Limb (tissue), 2 donors: ENCODE measurements at regions not wholly inside any gene's neighbourhood (a gene's known extent, or its start where the extent isn't known, plus 50 kb on each side); places are given as distances from the start of the nearest gene placed in this dataset.
"Not testable (repeated sequence)": the region's sequence is repeated elsewhere in the genome, so short reads cannot be mapped to it uniquely, and the experiment has no call there.

Experiments used
- DNase-seq, 2 donors: peaks; one replicate each; pipeline ENCODE4 v3.0.0-alpha.2; 2016; ENCODE audit errors: extremely low spot score in 2 of 2

DNA sequence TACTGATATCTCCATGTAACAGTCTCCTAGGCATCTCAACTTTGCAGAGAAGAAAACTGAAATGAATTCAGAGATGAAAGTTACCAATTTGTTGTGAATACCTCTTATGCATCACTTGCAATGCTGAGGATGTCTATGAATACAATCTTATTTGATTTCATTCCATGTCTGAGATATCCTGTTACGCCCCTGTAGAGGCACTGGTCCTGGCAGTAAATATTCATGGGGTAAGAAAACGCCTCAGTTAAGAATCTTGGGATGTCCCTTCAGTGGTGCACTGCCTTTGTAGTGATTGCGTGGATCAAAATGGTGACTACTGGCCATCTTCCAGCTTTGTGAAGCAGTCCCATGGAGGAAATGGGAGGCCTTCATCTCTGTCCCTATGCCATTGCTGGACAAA is 229.1 kb upstream of the C9orf72 start:
- DNase-seq, result no peak

DNA sequence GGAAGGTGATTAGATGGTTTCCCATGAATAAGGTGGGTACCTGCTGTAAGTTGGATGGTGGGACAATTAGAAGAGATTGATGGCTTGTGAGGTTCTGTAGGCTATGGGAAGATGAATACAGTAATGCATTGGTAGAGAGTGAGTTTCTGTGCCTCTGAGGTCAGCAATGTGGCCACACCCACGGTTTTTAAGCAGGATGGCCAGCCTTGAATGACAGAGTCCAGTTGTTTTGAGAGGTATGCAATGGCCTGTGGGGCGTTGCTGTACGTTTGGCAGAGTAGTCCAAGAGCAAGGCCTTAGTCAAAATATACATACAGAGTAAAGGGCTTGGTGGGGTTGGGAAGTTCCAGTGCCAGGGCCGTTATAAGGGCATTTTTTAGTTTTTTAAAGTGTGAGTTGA is 235.6 kb upstream of the C9orf72 start:
- DNase-seq, result no peak

DNA sequence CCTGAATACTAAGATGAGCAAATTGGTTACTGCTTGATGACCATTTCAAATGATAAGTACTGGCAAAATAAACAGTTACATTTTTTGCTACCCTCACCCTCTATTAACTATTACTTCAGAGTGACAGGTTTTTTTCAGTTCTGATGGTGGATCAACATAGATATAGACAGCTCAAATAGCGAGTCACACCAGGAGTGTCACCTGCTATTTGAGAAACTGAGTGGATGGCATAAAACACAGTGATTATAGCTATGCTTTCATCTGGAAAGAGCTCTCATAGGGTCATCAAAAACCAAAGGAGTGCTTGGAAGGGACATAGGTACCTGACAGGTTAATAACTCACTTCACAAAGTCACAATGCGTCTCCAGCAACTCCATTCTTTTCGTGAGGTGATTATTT is 244.5 kb upstream of the C9orf72 start:
- DNase-seq, result no peak

DNA sequence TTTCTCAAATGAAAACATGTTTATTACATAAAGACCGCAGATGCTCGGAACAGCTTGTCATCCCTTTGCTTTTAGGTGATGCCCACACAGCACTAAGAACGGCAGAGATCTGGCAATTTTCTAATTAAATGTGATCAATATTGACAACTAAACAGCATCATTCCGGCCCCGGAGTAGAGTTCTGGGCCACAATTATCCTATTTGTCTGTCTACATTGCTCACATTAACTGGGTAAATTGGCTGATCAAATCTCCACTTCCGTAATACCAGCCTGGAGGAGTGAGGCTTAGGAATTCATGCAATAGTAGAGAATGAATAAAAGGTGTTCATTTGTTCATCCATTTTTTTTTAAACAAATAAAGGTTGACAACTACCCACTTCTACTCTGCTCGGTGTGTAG is 245.1 kb upstream of the C9orf72 start:
- no peak for DNase-seq

DNA sequence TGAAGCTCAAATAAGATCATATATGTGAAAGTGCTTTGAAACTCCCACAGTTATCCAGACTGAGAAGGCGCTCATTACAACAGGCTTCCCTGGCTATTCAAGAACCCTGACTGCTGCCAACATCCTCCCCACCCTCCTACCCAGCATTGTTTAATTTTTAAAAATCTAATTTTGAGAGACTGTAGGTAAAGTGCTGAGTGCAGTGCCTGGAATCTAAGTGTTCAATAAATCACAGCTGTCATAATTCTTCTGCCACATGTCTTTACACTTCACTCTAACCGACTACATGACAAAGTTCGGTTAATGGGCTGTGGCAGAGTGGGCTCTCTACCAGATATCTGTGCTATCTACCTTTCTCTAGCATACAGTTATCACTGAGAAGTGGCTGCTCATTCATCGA is 255.6 kb upstream of the C9orf72 start:
- DNase-seq, result no peak

DNA sequence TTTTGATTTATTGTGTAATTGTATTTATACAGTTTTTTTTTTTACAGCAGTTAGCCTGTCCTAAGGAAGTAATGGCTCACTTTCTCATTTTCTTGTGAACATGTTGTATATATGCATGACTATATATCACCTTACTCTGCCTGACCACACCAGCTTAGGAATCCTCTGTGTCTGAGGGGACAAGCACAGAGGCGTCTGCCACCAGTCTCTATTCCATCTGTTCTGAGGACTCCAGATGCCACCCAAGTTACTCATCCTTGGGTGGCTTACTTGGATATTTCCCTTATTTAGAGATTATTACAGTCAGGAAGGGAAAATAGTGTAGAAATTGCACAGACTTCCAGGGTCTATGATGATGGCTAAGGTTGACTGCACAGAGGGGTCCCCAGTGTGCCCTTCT is 256.3 kb upstream of the C9orf72 start:
- DNase-seq, result no peak

DNA sequence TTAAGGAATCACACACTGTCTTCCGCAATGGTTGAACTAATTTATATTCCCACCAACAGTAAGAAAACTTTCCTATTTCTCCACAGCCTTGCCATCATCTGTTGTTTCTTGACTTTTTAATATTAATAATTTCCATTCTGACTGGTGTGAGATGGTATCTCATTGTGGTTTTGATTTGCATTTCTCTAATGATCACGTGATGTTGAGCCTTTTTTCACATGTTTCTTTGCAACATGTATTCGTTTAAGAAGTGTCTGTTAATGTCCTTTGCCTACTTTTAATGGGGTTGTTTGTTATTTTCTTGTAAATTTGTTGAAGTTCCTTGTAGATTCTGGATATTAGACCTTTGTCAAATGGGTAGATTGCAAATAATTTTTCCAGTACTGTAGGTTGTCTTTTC is 258.8 kb upstream of the C9orf72 start:
- not testable (repeated sequence) for DNase-seq

DNA sequence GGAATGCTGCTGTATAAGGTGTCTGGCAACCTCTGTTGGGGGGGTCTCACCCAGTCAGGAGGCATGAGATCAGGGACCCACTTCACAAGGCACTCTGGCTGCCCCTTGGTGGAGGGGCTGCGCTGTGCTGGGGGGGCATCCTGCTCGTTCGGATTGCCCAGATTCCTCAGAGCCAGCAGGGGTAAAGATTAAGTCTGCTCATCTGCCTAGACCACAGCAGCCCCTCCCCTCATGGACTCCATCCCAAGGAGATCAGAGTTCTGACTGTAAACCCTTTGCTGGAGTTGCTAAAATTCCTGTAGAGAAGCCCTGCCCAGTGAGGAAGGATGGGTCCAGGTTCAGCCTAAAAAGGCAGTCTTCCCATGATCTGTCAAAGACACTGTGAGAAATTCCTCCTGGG is 262.0 kb upstream of the C9orf72 start:
- DNase-seq, result no peak

DNA sequence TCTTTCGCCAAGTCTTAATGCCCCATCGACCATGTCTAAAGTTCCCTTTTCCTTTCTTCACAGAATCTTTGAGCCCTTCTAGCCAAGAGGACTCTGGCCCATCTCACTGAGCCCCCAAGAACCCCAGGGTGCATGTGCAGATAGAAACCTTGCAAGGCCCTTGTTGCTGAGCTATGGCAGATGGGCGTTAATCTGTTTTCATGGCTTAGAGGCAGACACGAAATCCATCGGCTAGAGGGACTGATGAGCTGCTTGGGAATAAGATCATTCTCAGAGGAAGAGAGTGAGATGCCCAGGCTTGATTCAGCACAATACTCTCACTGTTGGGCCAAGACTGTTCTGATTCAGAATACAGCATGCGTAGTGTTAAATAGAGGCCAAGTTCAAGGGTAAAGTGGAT is 262.5 kb upstream of the C9orf72 start:
- DNase-seq, result no peak

DNA sequence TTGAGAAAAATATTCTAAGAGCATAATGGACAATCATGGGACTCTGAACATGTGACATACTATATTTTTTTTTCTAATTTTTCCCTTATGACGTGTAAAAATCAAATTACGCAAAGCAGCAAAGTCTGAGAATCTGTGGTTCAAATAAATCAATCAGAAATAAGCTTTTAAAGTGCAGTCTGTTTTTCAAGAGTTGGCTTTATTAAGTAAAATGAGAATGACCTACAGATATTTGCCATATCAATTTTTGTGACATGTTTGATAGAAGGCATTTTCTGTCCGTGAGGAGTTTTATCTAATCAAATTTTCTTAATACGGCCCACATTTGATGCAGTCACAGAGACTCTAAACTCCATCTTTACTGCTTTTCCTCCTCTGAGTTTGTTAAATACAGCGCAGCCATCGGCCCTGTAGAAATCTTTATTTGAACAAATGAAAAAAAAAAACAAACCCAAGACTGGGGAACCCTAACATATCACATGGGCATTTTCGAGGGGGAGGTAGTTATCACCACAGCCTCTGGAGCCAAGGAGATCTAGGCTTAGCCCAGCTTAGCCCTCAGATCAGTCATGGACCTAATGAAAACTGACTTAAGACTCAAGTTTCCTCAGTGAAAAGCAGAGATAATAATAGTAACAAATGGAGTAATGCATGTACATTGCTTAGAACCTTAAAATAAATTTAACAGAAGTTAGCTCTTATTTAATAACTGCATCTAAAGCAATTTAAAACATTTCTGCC is 263.6 kb upstream of the C9orf72 start:
- no peak for DNase-seq

DNA sequence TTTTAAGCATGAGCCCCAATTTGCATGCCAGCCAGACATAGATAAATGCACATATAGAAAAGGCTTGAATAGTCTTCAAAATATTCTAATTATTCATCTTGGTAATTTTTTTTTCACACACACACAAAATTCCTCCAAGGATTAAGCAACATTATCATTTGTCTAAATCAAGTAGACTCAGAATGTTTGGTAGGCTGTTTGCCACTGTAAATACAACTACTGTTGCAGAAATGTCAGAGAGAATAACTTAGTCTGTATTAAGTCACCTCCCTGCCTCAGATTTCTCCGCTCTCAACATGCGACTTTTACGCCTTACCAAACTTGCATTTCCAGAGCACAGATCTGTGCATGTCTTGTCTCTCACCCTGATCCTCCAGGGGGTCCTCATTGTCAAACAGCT is 265.6 kb upstream of the C9orf72 start:
- no peak for DNase-seq

DNA sequence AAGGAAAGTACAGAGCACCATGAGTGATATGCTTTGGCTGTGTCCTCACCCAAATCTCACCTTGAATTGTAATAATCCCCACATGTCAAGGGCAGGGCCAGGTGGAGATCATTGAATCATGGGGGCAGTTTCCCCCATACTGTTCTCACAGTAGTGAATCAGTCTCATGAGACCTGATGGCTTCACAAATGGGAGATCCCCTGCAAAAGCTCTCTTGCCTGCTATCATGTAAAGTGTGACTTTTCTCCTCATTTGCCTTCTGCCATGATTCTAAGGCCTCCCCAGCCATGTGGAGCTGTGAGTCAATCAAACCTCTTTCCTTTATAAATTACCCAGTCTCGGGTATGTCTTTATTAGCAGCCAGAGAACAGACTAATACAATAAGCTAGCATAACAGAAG is 266.5 kb upstream of the C9orf72 start:
- not testable (repeated sequence) for DNase-seq

DNA sequence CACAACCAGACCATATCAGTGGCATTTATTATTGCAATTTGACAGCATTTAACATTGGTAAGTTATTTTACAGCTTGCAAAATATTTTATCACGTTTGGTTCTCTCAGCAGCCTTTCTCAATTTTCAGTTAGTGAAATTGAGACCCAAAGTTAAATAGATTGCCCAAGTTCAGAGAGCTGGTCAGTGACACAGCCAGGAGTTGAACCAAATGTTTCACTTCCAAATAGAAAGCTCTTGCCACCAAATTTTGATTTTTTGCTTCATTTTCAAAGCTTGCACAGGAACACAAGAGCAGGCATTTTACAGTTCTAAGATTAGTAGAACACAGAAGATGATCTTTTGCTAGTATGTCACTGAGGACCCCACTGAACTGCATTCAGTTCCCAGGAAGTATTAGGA is 271.5 kb upstream of the C9orf72 start:
- no peak for DNase-seq

DNA sequence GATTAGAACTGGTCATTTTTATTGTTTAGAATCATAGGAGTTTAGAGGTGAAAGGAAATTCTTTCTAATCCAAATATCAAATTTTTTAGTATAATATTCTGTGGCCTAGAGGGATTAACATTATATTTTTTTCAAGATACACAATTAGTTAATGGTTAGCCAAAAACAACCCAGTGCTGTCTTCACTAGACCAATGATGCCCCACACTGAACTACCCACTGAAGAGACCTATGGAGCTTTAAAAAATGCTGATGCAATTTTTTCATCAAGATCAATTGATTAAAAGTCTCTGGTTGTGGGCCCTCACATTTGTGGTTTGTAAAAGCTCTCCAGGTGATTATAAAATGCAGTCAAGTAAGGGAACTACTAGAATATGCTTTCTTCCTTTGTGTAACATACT is 274.1 kb upstream of the C9orf72 start:
- no peak for DNase-seq

DNA sequence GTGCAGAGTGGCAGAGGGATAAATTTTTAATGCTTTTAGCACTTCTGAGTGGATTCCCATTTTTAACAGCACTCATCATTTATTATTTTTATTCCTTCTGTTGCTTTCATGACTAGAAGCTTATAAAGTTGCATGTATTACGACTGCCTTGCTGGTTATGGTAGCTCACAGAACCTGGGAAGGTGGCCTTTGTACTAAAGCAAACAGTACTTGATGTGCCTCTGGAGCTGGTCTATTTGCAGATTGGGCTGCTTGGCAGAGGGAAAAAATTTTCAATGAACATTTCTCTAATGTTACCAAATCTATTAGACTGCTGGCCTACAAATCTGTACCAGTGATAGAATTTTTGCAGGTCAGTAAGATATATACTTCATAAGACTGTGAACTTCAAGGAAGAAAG is 274.5 kb upstream of the C9orf72 start:
- DNase-seq, result no peak

DNA sequence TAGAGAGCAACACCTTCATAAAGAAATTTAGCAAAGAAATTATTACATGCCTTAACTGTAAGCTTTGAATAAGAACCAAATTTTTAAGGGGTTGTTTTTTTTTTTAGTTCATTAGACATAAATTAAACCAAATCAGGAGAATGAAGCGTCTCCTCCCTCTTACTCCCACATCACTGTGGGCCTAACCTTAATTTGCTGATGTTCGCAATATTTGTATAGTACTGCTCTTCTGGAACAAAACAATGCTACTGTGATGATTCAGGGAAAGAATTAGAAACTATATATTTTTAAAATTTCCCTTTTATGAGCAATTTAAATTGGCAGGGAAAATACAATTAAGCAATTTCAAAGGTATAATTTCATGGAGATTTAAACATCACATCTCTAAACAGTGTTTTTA is 275.0 kb upstream of the C9orf72 start:
- no peak for DNase-seq

DNA sequence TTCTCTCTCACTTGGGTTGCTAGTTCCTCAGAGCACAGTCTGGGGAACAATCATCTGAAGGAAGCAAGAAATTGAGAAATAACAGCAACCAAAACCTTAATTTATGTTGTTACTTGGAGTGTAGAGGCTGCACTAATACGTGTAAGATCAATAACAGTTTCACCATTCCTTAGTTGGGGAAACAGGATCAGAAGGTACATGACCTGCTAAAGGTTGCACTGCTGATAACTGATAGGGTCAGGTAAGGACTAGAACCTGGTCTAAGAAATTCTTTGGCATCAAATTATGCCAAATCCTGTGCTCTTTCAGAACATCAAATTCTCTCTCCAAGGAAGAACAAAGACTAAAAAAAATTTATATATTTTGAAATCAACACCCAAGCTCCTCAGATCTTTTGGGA is 278.6 kb upstream of the C9orf72 start:
- DNase-seq, result no peak

DNA sequence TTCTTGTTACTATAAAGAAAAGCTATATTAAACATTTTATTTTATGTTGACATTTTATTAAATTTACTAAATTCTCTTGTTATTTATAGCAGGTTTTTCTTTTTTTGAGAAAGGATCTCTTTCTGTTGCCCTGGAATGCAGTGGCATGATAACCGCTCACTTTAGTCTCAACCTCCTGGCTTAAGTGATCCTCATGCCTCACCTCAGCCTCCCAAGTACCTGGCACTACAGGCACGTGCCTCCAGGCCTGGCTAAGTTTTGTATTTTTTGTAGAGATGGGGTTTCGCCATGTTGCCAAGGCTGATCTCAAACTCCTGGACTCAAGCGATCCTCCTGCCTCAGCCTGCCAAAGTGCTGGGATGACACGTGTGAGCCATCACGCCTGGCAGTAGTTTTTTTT is 280.2 kb upstream of the C9orf72 start:
- no peak for DNase-seq

DNA sequence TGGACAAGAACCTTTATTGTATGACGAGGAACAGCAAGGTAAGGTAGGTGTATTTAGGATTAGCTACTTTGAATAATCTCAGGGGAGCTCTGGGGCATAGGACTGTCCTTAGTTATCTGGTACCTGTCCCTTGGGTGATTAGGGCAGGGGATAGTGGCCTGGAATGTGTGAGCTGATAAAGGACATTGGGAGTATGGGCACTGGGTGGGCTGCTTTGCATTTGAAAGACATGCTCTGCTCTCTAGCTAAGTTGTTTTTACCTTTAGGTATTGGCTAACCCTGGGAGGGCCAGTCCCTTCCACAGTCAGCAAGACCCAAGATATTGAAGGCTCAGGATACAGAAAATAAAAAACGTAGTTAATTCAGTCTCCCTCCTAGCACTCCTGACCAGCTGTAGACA is 282.8 kb upstream of the C9orf72 start:
- no peak for DNase-seq

DNA sequence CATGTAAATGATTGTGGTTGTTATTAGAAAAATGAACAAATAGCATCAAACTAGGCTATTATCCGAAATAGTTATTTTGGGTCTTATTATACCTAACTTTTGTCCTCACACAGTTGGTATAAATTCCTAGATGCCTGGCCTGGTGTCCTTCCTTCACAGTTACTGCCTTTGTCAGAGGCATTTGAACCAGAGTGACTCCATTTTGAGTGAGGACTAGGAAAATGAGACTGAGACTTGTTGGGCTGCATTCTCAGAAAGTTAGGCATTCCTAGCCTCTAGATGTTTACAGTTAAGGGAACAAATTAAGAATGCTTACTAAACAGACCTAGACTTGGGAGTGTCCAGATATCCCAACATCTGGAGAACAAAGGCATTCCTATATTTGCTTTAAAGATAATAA is 283.5 kb upstream of the C9orf72 start:
- no peak for DNase-seq

DNA sequence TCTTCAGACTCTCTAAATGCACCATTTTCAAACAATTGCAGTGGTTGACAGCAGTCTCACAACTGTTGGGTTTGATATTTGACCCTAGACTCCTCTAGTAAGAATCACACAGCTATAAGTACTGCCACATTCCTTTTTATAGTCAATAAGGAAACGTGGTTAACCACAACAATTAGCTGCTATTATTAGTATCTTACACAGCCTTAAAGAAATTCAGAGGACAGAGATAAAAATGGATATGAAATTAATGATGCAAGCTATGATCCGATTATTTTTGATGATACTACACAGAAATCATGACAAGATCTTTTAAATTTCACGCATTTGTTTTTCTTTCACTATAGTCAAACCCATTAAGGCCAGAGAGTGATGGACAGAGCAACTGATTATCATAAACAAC is 288.6 kb upstream of the C9orf72 start:
- no peak for DNase-seq

DNA sequence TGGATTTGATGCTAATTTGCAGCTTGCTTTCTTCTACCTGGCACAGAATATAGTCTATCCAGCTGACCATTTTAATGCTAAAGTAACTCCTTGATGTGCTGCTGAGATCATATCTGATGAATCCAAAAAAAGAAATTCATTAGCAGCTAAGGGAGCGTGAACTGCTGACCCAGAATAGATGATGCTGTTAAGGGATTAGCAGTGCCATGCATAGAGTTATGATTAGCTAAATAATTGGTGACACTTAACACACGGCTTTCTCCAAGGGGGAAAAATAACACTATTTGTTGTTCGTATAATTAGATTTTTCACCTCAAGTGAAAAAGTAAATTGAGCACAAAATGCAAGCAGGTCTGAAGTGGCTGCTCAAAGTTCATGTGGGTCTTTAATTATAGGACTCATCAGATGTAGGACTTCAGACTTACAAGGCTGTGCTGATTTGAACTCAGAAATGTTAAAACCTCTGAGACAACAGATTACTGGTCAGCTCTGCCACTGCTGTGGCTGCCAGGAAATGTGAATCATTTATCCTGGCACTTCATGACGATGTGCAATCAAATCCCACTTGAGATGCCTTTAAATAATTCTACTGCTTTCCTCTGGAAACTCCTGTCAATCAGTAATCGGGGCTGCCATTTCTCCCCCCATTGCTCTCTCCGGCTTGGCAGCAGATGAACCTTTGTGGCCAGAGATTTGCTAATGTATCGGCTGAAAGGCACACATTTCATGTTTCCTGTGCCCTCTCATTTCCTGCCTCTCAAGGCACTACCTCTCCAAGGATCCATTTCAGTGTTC is 291.6 kb upstream of the C9orf72 start:
- DNase-seq, result peak in 1 of 2 donors; percentile 13

DNA sequence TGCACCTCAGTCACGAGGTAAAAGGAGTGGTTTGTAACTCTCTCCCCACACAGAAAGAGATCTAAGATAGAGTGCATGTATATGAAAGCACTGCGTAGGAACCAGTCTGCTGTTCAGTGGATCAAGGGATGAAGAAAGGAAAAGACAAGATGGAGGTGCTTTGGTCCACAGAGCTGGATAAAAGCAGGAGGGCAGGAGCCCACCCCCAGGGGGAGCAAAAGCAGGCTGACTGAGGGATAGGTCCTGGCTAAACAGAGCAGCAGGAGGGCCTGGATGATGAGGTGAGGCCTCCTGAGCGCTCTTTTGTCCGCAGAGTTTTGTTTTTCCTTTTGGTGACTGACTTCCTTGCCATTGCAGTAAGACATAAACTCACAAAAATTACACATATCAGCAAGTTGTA is 293.5 kb upstream of the C9orf72 start:
- DNase-seq, result no peak
